ENCODE measurements at regions not wholly inside any gene's neighbourhood (a gene's known extent, or its start where the extent isn't known, plus 50 kb on each side); places are given as distances from the start of the nearest gene placed in this dataset.

DNA sequence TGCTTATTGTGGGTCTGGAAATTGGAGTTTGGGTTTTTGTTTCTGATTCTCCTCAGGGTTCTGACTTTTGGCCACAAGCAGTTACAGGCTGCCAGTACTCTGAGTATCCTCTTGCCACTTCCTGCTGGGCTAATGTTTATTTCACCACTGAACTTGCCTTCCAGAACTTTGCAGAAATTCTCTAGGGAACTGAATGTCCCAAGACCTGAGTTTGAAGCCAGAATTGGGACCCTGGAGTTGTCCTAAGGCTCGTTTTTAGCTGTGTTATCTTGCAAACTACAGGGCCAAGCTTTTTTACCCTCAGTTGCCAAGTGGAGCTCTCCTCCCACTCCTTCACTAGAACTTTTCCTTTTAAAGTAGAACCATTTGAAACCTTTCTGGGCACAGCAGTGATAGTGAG lies 89.9 kb downstream of the FAT3 start:
- Histone ChIP-seq H3K9ac (ENCODE audit: insufficient read depth, low read depth, low read length) (no peak overlapping the region), H3K4me2 (ENCODE audit: low read depth, low read length) (no peak overlapping the region), H3K27ac (ENCODE audit: extremely low read length, insufficient read depth, low read length) (no peak overlapping the region), H3K79me2 (ENCODE audit: insufficient read depth, low read length) (no peaks in the 10 kb centered on the region), H3K36me3 (replicated peaks in 1 of 2; ENCODE audit: control insufficient read depth in 1 of 2, insufficient read depth in 2 of 2, low read length in 2 of 2) (no peaks in the 10 kb centered on the region), H4K20me1 (ENCODE audit: insufficient read depth, low read length) (no peaks in the 10 kb centered on the region), H2AFZ (ENCODE audit: low read length) (no peak overlapping the region), H3K4me1 (ENCODE audit: insufficient read depth, low read length) (no peaks in the 10 kb centered on the region), H3K9me3 (ENCODE audit: low read length) (no peaks in the 10 kb centered on the region), H3K4me3 (replicated peaks in 1 of 3; ENCODE audit: insufficient read depth in 1 of 3, low read depth in 2 of 3, low read length in 3 of 3) (no peak overlapping the region), H3K27me3 (ENCODE audit: control insufficient read depth in 1 of 2, insufficient read depth in 2 of 2, low read length in 2 of 2) (no peaks in the 10 kb centered on the region)
- in situ Hi-C loops (cut with HindIII; ENCODE audit: extremely low pct_ligation_motif_present, low pct_unique_long_range_greater_than_20kb) (no loop called here), intact Hi-C loops (cut with micrococcal nuclease; ENCODE audit: unreplicated experiment) (no loop called here)
- 0% methylated on average over 1 of the region's 1 CpG for WGBS (ENCODE audit: low lambda C conversion rate)
- ATAC-seq, result no peak
- DNase-seq (ENCODE audit: low spot score), result no peak
- ChIA-PET CTCF (ENCODE audit: low intra/inter-chr PET ratio, low total read pairs) (no interaction called here), POLR2A (no interaction called here)
- BruUV-seq (replicated peaks), result no TSS peak
- FAIRE-seq, result no peak
- TF ChIP-seq SRY (CRISPR knock-in tag; IDR thresholded peaks at IDR 0.05) (no peak), EP300 (IDR thresholded peaks at IDR 0.05; ENCODE audit: low read depth in 2 of 2, low read length in 2 of 2) (no peak), EP300 (CRISPR knock-in tag; IDR thresholded peaks at IDR 0.05; ENCODE audit: borderline replicate concordance) (no peak), ZNF326 (CRISPR knock-in tag; IDR thresholded peaks at IDR 0.05; ENCODE audit: borderline replicate concordance) (no peak), ETV6 (CRISPR knock-in tag; conservative IDR thresholded peaks at IDR 0.05) (no peak), BHLHE40 (IDR thresholded peaks at IDR 0.05; ENCODE audit: low read length) (no peak), ZNF557 (CRISPR knock-in tag; IDR thresholded peaks at IDR 0.05) (no peak), ELF1 (CRISPR knock-in tag; IDR thresholded peaks at IDR 0.05) (no peak), ZSCAN31 (CRISPR knock-in tag; IDR thresholded peaks at IDR 0.05; ENCODE audit: low read depth) (no peak), TEAD3 (CRISPR knock-in tag; optimal IDR thresholded peaks at IDR 0.05; ENCODE audit: borderline replicate concordance) (no peak), ZNF432 (CRISPR knock-in tag; IDR thresholded peaks at IDR 0.05; ENCODE audit: borderline replicate concordance) (no peak), MTA3 (CRISPR knock-in tag; IDR thresholded peaks at IDR 0.05) (no peak), ZNF234 (CRISPR knock-in tag; conservative IDR thresholded peaks at IDR 0.05) (no peak)
- TF ChIP-seq, protein P1, sequence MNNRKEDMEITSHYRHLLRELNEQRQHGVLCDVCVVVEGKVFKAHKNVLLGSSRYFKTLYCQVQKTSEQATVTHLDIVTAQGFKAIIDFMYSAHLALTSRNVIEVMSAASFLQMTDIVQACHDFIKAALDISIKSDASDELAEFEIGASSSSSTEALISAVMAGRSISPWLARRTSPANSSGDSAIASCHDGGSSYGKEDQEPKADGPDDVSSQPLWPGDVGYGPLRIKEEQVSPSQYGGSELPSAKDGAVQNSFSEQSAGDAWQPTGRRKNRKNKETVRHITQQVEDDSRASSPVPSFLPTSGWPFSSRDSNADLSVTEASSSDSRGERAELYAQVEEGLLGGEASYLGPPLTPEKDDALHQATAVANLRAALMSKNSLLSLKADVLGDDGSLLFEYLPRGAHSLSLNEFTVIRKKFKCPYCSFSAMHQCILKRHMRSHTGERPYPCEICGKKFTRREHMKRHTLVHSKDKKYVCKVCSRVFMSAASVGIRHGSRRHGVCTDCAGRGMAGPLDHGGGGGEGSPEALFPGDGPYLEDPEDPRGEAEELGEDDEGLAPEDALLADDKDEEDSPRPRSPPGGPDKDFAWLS (CRISPR knock-in tag; IDR thresholded peaks at IDR 0.05; ENCODE audit: borderline replicate concordance), result no peak
- TF ChIP-seq, protein P2, sequence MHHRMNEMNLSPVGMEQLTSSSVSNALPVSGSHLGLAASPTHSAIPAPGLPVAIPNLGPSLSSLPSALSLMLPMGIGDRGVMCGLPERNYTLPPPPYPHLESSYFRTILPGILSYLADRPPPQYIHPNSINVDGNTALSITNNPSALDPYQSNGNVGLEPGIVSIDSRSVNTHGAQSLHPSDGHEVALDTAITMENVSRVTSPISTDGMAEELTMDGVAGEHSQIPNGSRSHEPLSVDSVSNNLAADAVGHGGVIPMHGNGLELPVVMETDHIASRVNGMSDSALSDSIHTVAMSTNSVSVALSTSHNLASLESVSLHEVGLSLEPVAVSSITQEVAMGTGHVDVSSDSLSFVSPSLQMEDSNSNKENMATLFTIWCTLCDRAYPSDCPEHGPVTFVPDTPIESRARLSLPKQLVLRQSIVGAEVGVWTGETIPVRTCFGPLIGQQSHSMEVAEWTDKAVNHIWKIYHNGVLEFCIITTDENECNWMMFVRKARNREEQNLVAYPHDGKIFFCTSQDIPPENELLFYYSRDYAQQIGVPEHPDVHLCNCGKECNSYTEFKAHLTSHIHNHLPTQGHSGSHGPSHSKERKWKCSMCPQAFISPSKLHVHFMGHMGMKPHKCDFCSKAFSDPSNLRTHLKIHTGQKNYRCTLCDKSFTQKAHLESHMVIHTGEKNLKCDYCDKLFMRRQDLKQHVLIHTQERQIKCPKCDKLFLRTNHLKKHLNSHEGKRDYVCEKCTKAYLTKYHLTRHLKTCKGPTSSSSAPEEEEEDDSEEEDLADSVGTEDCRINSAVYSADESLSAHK (CRISPR knock-in tag; IDR thresholded peaks at IDR 0.05; ENCODE audit: borderline replicate concordance), result no peak
- TF ChIP-seq, protein P3, sequence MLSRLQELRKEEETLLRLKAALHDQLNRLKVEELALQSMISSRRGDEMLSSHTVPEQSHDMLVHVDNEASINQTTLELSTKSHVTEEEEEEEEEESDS (CRISPR knock-in tag; IDR thresholded peaks at IDR 0.05; ENCODE audit: borderline replicate concordance), result no peak
- TF ChIP-seq, protein P4, sequence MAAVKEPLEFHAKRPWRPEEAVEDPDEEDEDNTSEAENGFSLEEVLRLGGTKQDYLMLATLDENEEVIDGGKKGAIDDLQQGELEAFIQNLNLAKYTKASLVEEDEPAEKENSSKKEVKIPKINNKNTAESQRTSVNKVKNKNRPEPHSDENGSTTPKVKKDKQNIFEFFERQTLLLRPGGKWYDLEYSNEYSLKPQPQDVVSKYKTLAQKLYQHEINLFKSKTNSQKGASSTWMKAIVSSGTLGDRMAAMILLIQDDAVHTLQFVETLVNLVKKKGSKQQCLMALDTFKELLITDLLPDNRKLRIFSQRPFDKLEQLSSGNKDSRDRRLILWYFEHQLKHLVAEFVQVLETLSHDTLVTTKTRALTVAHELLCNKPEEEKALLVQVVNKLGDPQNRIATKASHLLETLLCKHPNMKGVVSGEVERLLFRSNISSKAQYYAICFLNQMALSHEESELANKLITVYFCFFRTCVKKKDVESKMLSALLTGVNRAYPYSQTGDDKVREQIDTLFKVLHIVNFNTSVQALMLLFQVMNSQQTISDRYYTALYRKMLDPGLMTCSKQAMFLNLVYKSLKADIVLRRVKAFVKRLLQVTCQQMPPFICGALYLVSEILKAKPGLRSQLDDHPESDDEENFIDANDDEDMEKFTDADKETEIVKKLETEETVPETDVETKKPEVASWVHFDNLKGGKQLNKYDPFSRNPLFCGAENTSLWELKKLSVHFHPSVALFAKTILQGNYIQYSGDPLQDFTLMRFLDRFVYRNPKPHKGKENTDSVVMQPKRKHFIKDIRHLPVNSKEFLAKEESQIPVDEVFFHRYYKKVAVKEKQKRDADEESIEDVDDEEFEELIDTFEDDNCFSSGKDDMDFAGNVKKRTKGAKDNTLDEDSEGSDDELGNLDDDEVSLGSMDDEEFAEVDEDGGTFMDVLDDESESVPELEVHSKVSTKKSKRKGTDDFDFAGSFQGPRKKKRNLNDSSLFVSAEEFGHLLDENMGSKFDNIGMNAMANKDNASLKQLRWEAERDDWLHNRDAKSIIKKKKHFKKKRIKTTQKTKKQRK (IDR thresholded peaks at IDR 0.05; ENCODE audit: low read length), result no peak
